ENCODE measurements at regions not wholly inside any gene's neighbourhood (a gene's known extent, or its start where the extent isn't known, plus 50 kb on each side); places are given as distances from the start of the nearest gene placed in this dataset.

GRCh38 chr12:64965920-64966319 lies 141.5 kb downstream of the TBC1D30 start:
- H3K27me3 ChIP-seq: no peaks in the 10 kb centered on the region
- intact Hi-C loops (cut with DNase I): no loop called here
- no peaks in the 10 kb centered on the region for H3K9me3 ChIP-seq
- no peak overlapping the region for H3K4me3 ChIP-seq
- no peak overlapping the region for H3K9ac ChIP-seq (ENCODE audit: low read depth in 2 of 2, low read length in 2 of 2)
- no peak overlapping the region for H3K27ac ChIP-seq
- no peaks in the 10 kb centered on the region for H3K4me1 ChIP-seq
- TF ChIP-seq CTCF (IDR thresholded peaks at IDR 0.05): no peak
- no peaks in the 10 kb centered on the region for H3K36me3 ChIP-seq
- no peak for DNase-seq

DNA sequence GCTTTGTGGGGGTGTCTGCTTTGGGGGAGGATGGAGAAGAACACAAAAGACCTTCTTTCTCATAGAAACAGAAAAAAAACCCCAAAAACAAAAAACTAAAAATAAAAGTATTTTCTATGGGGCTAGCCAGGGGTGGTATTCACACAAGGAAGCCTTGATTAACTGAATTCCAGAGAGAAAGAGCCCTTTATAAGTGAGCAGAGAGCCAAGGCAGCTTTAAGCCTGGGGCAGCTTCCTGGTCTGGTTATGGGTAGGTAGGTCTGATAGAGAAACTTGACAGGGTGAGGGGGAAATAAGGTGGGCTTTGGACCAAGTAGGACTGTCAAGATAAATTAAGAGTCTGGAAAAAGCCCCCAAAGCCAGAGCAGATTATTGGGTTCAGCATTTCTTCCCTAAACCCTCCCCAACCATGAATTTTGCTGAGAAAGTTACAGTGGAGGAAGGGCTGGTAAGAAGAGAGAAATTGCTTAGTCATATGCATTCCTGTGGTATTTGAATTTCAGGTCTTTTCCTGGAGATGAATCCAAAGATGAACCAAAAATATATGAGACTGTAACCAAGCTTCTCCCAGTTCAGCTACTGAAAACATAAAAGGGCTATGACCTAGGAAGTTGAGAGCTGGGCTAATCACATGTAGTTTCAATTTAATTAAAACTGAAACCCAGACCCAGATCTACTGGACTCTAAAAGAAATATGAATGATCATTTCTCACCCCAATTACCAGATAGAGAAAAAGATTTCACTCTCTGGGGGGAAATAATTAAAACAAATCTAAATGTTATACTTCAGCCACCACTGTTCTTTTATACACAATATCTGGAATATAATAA lies 144.8 kb downstream of the TBC1D30 start:
- Histone ChIP-seq H3K27ac (no peak overlapping the region), H3K36me3 (no peaks in the 10 kb centered on the region), H3K27me3 (no peaks in the 10 kb centered on the region), H3K9me3 (no peaks in the 10 kb centered on the region), H3K4me1 (no peaks in the 10 kb centered on the region), H3K4me3 (no peak overlapping the region), H3K9ac (ENCODE audit: low read depth in 2 of 2, low read length in 2 of 2) (no peak overlapping the region)
- DNase-seq: no peak
- intact Hi-C loops (cut with DNase I): no loop called here
- TF ChIP-seq CTCF (IDR thresholded peaks at IDR 0.05): no peak

DNA sequence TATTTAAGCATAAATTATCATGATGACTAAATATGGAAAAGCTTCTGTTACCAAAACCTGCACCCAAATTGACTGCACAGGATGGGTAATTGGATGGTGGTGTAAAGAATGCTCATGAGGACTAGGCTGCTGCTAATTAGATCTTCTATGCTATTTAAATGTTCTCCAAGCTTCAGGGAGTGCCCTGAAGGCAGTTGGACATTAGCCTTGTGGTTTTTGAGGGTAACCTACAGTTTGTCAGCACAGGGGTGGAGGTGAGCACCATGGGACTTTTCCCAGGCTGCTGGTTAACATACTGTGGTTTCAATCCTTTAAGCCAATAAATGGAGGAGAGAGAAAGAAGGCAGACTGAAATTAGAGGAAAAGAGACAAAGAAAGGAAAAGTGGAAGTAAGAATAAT lies 145.0 kb downstream of the WIF1 start:
- intact Hi-C loops (cut with DNase I): no loop called here
- TF ChIP-seq CTCF (IDR thresholded peaks at IDR 0.05): no peak
- Histone ChIP-seq H3K36me3 (no peaks in the 10 kb centered on the region), H3K4me1 (no peaks in the 10 kb centered on the region), H3K4me3 (no peak overlapping the region), H3K9me3 (no peaks in the 10 kb centered on the region), H3K27ac (no peak overlapping the region), H3K27me3 (no peaks in the 10 kb centered on the region), H3K9ac (ENCODE audit: low read depth in 2 of 2, low read length in 2 of 2) (no peak overlapping the region)
- DNase-seq: no peak

DNA sequence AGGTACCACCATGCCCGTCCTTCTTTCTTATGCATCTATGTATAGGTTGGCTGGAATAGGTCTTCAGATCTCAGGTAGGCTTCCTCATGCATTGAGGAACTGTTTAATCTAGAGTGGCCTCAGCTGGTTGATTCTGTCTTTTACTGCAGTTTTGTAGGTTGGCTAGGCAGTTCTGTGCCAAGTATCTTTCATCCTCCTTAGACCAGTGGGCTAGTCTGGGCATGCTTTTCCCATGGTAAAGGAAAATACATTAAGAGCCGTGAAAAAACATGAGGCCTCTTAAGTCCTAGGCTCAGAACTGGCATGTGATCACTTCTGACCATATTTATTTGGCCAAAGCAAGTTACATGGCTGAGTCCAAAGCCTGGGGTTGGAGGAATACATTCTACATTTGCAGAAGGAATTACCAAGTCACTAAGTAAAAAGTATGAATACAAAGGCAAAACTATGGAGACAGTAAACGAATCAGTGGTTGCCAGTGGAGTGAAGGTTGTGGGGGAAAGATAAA lies 137.3 kb downstream of the WIF1 start:
- Histone ChIP-seq H3K9me3 (no peaks in the 10 kb centered on the region), H3K4me3 (no peak overlapping the region), H3K27ac (no peak overlapping the region), H3K4me1 (no peaks in the 10 kb centered on the region), H3K9ac (ENCODE audit: low read depth in 2 of 2, low read length in 2 of 2) (no peak overlapping the region), H3K36me3 (no peaks in the 10 kb centered on the region), H3K27me3 (no peaks in the 10 kb centered on the region)
- intact Hi-C loops (cut with DNase I): no loop called here
- no peak for DNase-seq
- TF ChIP-seq CTCF (IDR thresholded peaks at IDR 0.05): no peak

DNA sequence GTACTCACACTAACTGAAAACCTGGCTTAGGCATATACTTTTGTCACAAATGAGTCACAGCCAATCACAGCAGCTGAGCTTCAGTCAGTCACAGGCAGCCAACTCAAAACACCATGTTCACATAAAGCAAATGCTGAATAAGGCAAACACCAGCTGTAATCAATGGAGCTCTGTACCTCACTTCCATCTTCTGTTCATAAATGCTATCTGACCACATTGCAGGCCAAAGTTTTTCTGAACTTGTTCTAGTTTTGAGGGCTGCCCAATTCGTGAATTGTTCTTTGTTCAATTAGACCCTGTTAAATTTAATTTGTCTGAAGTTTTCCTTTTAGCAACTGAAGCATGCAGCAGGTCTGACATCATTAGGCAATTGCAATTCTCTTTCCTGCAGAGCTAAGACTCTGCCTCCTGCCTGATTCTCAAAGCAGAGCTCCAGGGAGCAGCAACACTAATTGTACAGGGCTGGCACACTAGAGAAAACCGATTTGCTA lies 129.9 kb downstream of the WIF1 start:
- TF ChIP-seq CTCF (IDR thresholded peaks at IDR 0.05): no peak

More for the DNA sequence above, 129.9 kb downstream of the WIF1 start:
- no peak for DNase-seq
- no peaks in the 10 kb centered on the region for H3K9me3 ChIP-seq
- no peak overlapping the region for H3K9ac ChIP-seq (ENCODE audit: low read depth in 2 of 2, low read length in 2 of 2)
- H3K27me3 ChIP-seq: no peaks in the 10 kb centered on the region
- H3K27ac ChIP-seq: no peak overlapping the region
- no peaks in the 10 kb centered on the region for H3K36me3 ChIP-seq
- intact Hi-C loops (cut with DNase I): no loop called here
- H3K4me3 ChIP-seq: no peak overlapping the region
- H3K4me1 ChIP-seq: no peaks in the 10 kb centered on the region
